BJ (cell line): ENCODE measurements at regions not wholly inside any gene's neighbourhood (a gene's known extent, or its start where the extent isn't known, plus 50 kb on each side); places are given as distances from the start of the nearest gene placed in this dataset. TPM values are rescaled to one million over a fixed set of nuclear protein-coding genes. Genes with fewer than 3 reads are reported as not detected.

Source experiments
- CTCF ChIA-PET: fragments of 350-600 bp; formaldehyde crosslinking; extraction: SDS; loops from one replicate; lab custom pipeline; 2021; ENCODE audit warnings: antibody characterized with exemption, inconsistent platforms; lab: Yijun Ruan, JAX
- POLR2A ChIA-PET: fragments of 300-600 bp; sonication (Branson Sonifier 250); formaldehyde crosslinking; extraction: SDS; loops from one replicate; lab custom pipeline; 2021; ENCODE audit warnings: antibody characterized with exemption; lab: Charles Lee
- DNase-seq: peaks from one replicate; pipeline ENCODE4 v3.0.0-alpha.2; 2011; ENCODE audit warnings: low read depth
- H3K27me3 ChIP-seq: 2 replicates; pipeline ENCODE4 v1.6.0; 2011; ENCODE audit warnings: low read length; ENCODE audit not compliant: control insufficient read depth, insufficient read depth
- H3K36me3 ChIP-seq: 2 replicates; pipeline ENCODE4 v1.5.1; 2011; ENCODE audit warnings: low read length; ENCODE audit not compliant: control insufficient read depth, insufficient read depth
- H3K4me3 ChIP-seq: 2 replicates; pipeline ENCODE4 v1.5.1; 2011; ENCODE audit warnings: low read depth, mild to moderate bottlenecking, control low read depth, low read length
- CTCF ChIP-seq: IDR thresholded peaks from 2 replicates; pipeline ENCODE4 v1.5.1; 2011; ENCODE audit warnings: low read depth, mild to moderate bottlenecking, control low read depth, inconsistent platforms, low read length, moderate library complexity; ENCODE audit not compliant: insufficient read depth
- small RNA-seq: library from RNA; depleted of rRNA; stranded (forward); fragments of <200 nt; gene quantifications from one replicate; pipeline ENCODE3, GENCODE V24; 2012; ENCODE audit warnings: low replicate concordance, low read depth; ENCODE audit not compliant: insufficient read length

DNA sequence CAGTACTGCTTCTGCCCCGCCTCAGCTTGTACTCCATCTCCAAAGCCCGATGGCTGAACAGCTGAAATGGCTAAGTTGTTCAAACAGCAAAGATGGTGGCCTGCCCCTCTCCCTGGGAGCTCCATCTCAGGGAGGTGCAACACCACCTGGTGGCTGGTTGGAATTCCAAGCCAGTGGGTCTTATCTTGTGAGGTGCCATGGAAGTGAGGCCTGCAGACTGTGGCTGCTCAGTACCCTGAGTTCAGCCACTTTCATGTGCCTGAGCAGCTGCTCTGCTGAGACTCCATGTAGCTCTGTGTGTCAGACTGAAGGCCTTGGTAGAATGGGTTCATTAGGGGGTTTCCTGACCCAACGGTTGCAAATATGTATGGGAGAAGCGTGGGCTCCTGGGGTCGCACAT lies 67.3 kb upstream of the SPRY2 start:
- Histone ChIP-seq H3K36me3 (no peaks in the 10 kb centered on the region), H3K27me3 (no peaks in the 10 kb centered on the region), H3K4me3 (no peak overlapping the region)
- no peak for TF ChIP-seq CTCF
- no peak for DNase-seq
- POLR2A ChIA-PET = no interaction called here
- CTCF ChIA-PET = no interaction called here

- no peak overlapping the region for H3K4me3 ChIP-seq
- CTCF ChIA-PET = interaction anchor here (1.1 to 1.6 kb wide), 3 partner anchors 9 to 31 kb away, joined by 3 to 4 read pairs (median 4); no protein-coding TSS in a partner anchor
- TF ChIP-seq CTCF = no peak
- H3K36me3 ChIP-seq = no peaks in the 10 kb centered on the region
- POLR2A ChIA-PET = no interaction called here
- no peak for DNase-seq
- no peaks in the 10 kb centered on the region; the same call in 1 of the 2 replicates for H3K27me3 ChIP-seq
Measured at GRCh38 chr13:80400865-80401426, 60.0 kb upstream of the SPRY2 start.

- Histone ChIP-seq H3K4me3 (no peak overlapping the region), H3K36me3 (no peaks in the 10 kb centered on the region), H3K27me3 (no peaks in the 10 kb centered on the region; the same call in 1 of the 2 replicates)
- TF ChIP-seq CTCF = no peak
- ChIA-PET POLR2A (no interaction called here), CTCF (interaction anchor here (1.1 to 1.6 kb wide), 3 partner anchors 10 to 31 kb away, joined by 3 to 4 read pairs (median 4); no protein-coding TSS in a partner anchor)
- DNase-seq = no peak
Measured at GRCh38 chr13:80400164-80400864, 59.4 kb upstream of the SPRY2 start.

GRCh38 chr13:80399340-80400163 lies 58.6 kb upstream of the SPRY2 start:
- H3K36me3 ChIP-seq = no peaks in the 10 kb centered on the region
- H3K4me3 ChIP-seq = no peak overlapping the region
- TF ChIP-seq CTCF = no peak
- ChIA-PET POLR2A (no interaction called here), CTCF (interaction anchor here (0.7 to 1.6 kb wide), 4 partner anchors 9 to 30 kb away, joined by 3 to 4 read pairs (median 4); no protein-coding TSS in a partner anchor)
- no peak for DNase-seq
- H3K27me3 ChIP-seq = no peaks in the 10 kb centered on the region; the same call in 1 of the 2 replicates

Small RNAs in the stretch of these regions (small RNA-seq; reads per million reads assigned to genes)
- gene HIGD1AP2 (not detected), gene RNU6-67P (not detected), gene RNU6-77P (not detected)
